ENCODE measurements at regions not wholly inside any gene's neighbourhood (a gene's known extent, or its start where the extent isn't known, plus 50 kb on each side); places are given as distances from the start of the nearest gene placed in this dataset.
"Not testable (repeated sequence)": the region's sequence is repeated elsewhere in the genome, so short reads cannot be mapped to it uniquely, and the experiment has no call there.

DNA sequence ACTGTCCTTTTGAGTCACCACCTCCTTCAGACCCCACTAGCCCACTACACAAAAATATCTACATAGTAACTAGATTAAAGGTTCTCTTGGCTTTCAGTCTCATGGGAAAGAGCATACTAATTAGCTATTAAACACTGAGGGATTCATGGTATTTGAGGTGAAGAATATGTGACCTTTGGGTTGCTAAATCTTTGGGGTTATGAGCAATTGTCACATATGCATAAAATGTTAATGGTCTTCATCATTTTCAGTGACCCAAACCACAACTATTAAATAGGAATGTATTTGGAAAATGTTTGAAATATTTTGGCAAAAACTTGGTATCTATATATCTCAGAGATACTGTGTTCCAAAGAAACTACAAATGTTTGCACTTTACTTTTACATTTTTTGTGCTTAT, 365.1 kb downstream of the MAGEB5 start:
- DNase-seq, result no peak

DNA sequence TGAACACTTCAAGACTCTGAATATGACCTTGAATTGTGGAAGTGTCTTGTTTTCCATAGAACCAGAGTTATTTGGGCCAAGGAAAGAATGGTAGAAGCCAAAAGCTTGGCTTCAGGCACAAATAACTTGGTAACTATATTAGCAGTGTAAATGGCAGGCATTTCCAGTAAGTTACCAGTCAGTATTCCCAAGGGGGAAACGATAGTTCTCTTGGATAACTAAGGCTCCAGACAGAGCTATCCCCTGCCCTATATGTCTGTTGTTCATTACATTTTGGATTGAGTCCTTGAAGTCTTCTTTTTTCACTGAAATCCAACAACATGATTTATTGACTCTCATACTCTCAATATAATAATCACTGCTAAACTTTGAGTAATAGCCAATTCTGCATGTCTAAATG, 364.1 kb downstream of the MAGEB5 start:
- no peak for DNase-seq

DNA sequence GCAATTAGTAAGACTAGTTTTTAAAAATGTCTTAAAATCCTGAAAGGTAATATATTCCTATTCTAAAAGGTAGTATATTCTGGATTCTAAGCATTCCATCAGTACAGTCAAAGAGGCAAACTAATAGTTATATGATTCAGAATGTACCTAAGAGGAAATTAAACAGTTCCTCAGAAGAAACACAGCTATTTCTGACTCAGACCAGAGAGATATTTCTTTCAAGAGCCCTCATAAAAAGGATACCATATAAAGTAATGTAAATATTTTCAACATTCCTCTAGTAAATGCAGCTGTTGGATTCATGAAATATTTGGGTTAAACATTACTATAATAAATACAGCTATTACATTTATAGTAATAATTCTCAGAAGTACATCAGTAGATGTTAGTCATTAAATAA, 358.3 kb downstream of the MAGEB5 start:
- DNase-seq, result no peak

DNA sequence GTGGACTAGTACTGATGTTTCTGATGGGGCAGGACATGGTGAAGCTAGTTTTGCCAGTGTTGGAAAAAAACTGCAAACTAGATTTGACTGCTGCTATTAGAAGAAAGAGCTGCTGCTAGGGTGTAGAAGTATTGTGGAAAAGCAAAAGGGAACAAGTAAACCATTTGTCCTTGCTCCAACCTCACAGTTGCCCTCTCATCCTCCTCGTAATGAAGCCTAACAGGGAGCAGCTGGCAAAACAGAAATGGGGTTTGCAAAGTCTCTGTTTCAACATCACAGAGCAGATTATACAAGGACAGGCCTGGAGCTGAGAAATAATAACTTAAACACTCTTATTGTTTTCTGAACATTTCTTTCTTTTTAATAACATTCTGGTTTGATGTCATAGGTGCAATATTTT, 346.2 kb downstream of the MAGEB5 start:
- no peak for DNase-seq

DNA sequence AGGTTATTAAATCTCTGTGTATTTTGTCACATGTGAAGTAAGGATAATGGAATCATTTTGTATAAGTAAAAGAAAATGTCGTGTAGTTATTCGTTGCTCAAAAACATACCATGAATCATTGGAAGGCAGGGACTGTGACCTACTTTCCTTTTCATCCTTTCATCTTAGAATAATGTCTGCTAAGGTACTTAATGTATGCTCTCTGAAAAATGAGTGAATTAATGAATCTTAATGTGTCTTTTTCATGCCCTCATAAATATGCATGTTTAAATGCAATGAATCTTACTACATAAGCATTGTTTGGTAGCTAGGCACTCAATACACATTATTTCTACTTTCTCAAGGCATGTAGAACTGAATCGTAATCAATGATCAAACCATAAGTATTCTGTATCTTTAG, 343.9 kb downstream of the MAGEB5 start:
- no peak for DNase-seq

DNA sequence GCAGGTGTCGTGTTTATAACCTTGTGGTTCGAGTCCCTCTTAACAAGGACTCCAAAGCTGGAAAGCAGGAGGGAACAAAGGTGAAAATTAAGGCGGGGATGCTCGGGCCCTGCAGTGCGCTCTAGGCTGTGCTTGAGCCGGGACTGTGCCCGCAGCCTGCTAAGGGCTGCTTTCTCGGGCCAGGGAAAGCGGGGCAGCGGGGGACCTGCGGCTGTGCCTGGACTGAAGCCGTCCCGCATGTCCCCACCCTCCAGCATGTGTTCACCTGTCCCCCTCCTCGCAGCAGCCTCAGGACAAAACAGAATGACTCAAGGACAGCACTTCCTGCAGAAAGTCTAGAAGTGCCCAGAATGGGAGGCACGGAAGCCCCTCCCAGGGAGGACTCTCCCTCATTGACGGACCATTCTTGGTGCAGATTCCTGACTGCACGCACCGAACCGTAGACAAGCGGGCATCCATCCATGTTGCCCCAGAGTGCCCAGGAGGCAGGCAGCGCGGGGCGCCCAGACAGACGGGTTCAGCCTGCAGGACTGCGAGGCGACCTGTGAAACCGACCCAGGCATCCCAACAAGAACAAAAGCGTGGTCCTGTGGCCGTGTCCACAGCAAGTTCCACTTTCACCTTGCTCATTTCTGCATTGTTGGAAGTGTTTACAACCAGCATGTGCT, 342.9 kb downstream of the MAGEB5 start:
- DNase-seq, result no peak

DNA sequence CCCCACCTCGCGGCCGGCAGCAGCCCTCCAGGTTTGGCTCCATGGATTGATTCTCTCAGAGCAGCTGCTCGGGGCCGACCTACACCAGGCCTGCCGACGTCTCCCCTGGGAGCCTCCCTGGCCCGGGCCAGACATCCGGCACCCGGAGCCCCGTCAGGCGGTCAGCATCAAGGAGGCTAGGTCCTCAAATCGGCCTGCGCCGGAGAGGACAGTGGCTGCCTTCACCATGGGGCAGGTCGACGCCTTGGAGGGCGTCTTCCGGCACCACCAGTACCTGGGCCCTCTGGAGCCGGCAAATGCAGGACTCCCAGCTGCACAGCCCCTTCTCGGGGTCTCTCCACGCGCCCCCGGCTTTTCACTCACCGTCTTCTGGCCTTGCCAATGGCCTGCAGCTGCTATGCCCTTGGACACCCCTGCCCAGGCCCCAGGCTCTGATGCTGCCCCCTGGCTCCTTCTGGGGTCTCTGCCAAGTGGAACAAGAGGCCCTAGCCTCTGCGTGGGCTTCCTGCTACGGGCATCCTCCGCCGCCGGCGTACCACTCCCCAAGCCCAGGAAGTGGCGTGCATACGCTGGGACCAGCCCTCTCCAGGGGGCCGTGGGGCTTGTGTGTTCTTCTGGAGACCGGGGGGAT, 341.8 kb downstream of the MAGEB5 start:
- DNase-seq, result no peak

DNA sequence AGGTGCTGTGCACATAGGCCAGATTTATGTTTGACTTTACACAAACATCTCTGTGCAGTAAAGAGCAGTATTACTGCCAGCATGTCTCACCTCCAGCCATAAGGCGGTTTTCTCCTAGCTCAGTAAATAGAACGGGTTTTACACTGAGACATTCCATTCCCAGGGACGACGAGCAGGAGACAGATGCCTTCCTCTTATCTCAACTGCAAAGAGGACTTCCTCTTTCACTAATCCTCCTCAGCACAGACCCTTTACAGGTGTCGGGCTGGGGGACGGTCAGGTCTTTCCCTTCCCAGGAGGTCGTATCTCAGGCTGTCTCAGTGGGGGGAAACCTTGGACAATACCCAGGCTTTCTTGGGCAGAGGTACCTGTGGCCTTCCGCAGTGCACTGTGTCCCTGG, 309.8 kb downstream of the MAGEB5 start:
- DNase-seq, result not testable (repeated sequence)

DNA sequence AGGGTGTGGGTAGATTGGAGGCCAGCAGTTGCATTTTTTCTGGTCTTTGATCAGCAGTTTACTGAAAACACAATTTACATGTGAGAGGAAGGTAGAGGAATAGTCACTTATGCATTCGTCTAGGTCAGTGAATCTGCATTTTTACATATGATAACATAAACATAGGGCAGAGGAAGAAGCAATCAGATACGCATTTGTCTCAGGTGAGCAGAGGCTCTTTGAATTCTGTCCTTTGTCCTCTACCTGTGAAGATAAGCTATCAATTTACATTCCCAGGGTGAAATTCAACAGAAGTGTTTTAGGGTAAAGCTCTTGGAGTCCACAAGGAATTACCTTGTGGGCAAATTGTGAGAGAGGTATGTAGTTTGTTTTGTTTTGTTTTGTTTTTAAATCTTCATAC, 306.5 kb downstream of the MAGEB5 start:
- no peak for DNase-seq

DNA sequence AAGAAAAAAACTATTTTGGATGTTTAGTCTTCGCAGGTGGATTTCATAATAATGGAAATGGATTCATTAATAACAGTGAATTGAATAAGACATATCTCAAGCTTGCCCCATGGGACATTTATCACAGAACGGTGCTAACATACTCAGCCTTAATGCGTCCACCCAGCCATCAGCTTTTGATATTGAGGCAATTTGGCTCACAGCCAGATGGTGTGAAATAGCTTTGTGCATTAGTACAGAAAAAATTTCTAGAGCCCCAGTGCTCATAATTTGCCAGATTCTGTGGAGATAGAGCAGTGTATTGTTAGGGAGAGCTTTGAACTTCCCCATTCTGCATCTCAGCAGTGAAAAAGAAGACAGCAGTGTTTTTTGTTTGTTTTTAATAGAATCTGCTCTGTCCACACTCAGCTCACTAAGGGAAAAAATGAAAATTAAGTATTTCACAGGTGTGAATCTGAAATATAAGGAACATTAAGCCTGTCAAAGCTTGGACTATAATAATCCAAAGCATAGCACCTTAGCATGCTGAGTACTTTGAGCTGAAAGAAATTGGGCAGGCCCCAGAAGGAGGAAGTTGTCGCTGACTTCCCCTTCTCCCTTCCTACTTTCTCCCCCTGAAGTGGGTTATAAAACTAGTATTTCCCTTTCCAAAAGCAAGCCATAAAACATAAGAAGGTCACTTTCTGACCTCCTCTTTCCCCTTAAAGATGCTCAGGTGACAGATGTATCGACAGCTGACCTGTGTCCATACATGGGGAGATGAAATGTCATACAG, 295.8 kb downstream of the MAGEB5 start:
- no peak for DNase-seq

DNA sequence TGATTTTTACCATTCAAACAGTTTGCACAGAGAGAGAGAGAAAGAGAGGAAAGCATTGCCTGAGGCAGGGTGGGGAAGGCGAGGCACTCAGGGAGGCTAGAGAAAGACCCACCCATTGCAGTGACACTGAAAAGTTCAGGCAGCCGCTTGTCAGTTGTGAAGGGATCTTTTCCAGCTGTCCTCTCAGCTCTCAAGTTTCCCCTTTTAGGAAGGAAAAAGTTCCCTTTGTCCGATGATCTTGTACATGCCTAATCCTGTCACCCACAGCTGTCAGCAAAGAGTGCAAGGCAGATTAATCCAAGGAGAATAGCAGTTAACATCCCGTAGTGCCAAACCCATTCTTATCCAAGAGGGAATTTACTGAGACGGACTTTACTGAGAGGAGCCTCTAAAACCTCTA, 255.0 kb downstream of the MAGEB5 start:
- DNase-seq, result no peak

DNA sequence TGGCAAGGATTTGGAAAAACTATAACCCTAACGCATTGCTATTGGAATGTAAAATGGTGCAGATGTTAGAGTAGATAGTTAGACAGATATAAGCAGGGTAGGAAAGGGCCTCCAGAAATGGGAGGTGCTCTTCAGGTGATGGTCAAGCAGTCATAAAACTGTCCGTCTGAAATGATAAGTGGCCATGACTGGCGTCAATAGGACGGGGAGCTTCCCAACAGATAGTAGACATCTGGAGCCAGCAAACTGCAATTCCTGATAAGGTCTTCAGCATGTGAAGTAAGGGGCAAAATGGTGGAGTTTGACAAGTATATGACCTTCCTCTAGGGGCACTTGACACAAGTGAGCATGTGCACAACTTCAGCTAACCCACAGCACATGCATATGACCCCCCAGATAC, 250.4 kb downstream of the MAGEB5 start:
- no peak for DNase-seq

DNA sequence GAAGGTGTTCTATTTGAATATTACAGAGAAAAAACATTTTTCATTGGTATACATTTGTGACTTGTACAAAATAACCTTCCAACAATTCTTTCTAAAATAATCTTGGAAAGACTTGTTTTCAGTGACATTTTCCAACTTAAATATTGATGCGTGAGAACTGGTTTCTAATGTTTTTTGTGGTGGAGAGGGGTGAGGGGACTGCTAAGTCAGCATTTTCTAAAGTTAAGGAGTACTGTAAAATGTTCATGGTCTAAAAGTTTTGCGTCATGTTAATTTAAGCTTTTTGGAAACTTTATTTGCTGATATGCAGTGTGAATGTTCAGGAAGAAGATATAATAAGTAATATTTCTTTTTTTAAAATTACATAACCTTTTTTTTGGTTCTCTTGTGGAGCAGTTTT, 229.3 kb downstream of the MAGEB5 start:
- DNase-seq, result no peak

DNA sequence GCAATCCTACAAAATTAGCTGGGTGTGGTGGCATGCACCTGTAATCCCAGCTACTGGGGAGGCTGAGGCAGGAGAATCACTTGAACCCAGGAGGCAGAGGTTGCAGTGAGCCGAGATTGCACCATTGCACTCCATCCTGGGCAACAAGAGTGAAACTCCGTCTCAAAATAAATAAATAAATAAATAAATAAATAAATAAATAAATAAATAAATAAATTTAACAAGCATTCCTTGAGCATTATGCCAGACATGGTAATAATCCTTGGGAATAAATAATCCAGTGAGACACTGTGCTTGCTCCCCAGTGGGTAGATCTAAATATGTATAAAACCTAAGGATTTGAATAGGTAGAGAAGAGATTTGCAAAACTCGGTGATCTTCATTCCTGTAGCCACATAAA, 228.4 kb downstream of the MAGEB5 start:
- not testable (repeated sequence) for DNase-seq

DNA sequence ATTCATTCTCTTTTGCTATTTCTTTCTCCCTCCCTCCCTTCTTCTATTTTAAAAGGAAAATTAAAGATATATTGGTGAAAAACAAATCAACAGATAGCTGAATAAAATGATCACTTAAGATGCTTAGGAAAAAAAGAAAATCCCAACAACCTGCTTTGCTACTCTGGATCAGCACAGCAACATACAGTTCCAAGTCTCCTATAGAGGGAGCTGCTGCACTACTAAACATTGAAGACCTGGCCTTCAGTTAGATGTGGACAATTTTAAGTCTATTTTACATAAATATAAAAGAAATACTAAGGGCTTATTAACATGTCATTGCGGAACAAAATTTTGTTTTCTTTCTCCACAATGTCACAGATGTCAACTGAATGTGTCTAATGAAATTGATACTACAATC, 226.4 kb downstream of the MAGEB5 start:
- no peak for DNase-seq

DNA sequence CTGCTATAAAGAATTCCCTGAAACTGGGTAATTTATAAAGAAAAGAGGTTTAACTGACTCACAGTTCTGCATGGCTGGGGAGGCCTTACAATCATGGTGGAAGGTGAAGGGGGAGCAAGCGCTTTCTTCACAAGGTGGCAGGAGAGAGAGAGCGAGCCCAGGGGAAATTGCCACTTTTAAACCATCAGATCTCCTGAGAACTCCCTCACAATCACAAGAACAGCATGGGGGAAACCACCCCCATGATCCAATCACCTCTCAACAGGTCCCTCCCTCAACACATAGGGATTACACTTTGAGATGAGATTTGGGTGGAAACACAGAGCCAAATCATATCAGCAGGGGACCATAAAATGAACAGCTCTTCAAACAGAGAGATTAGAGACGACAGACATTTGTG, 198.6 kb downstream of the MAGEB5 start:
- DNase-seq, result no peak

DNA sequence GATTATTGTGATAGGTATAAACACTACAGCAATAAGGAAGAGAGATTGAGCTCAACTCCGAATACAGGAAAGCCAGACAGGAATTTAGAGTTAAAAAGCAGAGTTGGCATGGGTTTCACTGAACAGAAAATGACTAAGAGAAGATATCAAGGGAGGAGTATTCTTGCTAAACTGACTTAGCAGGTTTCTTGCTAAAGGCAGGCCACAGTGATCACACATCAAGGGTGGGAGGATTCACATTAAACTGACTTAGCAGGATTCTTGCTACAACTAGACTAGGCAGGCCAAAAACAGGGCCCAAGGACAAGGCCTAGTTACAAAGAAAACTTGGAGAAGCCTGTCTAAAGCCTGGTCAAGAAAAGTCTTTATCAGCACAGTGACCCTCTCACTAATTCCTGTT, 195.1 kb downstream of the MAGEB5 start:
- no peak for DNase-seq

DNA sequence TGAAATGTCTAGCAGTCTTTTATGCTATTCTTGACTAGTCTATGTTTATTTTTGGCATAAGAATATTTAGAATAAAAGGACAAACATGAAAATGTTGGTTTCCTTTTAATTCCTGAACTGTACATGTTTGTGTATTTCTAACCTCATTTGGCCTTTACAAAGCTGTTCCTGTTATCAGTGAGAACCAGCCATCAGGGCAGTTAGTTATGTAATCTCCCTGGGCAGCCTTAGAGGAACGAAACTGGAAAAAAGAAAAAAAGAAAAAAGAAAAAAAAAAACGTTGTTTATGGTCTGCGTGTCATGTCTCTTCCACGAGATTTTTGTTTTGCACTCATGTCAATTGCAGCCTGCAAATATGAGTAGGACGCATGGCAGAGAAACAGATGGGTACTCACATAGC, 193.7 kb downstream of the MAGEB5 start:
- DNase-seq, result no peak

DNA sequence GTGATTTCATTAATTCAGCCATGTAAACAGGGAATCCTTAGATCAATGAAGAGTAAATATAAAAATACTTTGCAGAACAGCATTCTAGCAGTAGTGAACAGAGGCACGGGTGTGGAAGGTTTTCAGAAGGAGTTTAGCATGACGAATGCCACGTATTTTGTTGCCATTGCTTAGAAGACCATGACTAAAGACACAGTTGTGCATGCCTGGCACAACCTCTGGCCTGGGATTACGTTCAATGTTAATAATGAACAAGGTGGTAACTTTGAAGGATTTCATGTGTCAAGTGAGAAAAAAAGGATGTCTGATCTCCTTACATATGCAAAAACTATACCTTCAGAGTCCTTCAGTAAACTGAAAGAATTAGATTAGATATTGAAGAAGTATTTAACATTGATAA, 171.9 kb downstream of the MAGEB5 start:
- no peak for DNase-seq

DNA sequence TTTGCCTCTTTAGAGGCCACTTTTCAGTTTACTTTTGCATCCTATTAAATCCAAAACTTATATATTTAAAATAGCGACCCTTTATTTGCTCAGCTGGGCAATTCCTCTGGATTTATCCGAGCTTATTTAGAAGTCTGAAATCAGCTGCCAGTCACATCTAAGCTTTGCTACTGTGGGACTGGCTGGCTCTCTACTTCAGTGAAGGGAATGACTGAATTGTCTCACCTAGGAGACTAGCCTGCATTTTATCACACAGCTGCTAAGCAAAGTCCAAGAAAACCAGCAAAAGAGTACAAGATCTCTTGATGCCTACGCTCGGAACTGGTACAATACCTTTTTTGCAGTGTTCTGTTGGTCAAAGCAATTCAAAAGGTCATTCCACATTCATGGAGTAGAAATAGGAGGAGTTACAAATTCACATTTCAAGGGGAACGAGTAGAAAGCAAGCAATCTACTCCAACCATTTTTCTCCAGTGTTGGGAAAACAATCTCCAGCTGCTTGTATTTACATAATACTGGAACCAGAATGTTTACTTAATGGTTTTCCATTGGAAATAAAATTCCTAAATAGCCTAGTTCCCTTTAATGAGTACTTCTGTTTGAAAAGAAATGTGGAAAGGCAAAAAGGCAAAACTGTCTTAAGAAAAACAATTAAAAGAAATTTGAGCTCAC, 160.2 kb downstream of the MAGEB5 start:
- DNase-seq, result no peak

DNA sequence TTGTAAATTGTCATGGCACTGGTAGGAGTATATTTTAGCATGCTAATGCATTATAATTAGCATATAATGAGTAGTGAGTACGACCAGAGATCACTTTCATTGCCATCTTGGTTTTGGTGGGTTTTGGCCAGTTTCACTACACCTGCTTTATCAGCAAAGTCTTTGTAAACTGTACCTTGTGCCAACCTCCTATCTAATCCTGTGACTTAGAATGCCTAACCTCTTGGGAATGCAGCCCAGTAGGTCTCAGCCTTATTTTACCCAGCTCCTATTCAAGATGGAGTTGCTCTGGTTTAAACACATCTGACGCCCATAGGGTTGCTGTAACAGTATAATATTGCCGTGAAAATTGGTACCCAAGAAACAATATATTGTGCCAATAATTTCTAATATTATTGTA, 159.4 kb downstream of the MAGEB5 start:
- DNase-seq, result no peak

DNA sequence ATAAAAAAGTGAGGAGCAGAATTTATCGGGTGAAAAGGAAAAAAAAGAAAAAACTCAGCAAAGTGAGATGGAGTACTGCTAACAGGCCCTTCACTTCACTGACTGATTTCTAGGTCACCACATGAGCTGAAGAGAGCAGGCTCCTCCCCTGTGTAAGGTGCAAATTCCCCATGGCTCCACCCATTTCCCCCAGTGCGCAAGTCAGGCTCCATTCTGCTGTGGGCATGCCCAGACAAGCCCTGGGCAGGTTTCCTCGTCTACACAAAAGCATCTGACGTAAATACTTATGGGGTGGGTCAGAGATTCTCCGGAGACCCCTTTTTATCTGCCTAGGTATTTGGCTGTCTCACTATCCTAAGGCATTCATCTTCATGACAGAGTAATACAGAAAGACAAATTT, 157.9 kb downstream of the MAGEB5 start:
- no peak for DNase-seq

DNA sequence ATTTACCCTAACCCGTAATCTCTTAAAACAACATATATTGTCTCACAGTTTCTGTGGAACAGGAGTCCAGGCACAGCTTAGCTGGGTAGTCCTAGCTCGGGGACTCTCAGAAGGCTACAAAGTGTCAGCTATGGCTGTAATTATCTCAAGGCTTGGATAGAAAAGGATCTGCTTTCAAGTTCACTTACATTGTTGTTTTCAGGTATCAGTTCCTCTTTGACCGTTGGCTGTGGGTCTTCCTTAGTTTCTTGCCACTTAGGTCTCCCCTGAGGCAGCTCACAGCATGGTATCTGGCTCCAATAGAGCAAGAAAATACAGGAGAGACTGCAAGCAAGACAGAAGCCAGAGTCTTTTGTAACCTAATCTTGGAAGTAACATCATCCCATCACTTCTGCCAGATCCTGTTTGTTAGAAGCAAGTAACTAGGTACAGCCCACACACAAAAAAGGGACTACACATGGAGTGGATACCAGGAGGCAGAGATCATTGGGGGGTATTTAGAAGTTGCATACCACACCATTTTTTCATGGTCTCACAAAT, 137.0 kb downstream of the MAGEB5 start:
- no peak for DNase-seq

DNA sequence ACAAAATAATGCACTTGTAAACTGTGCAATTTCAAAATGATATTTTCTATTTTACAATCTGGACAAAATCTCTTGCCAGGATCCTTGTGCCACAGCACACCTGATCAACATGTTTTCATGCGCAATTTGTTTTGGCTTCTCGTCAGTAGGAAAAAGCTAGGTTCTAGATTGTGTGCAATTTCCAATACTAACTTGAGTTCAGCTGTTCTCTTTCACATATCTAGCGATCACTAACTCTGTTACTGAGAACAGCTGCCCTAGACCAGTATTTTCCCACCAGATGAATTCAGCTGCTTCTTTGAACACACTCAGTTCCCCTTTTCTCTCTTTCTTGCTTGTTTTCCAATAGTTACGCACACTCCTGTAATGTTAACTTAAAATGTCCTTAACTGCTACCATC, 131.2 kb downstream of the MAGEB5 start:
- no peak for DNase-seq

Measured in activated naive CD4-positive, alpha-beta T cell treated with anti-CD3 and anti-CD28 coated beads, Interleukin-2, amount 50 U/mL, for 16 hours (primary cell).